Lower leg skin (tissue), 4 donors: ENCODE measurements at regions not wholly inside any gene's neighbourhood (a gene's known extent, or its start where the extent isn't known, plus 50 kb on each side); places are given as distances from the start of the nearest gene placed in this dataset.
"Not testable (repeated sequence)": the region's sequence is repeated elsewhere in the genome, so short reads cannot be mapped to it uniquely, and the experiment has no call there.

Source experiments
- DNase-seq, 2 donors: peaks; one replicate each; pipeline ENCODE4 v3.0.0-alpha.2; 2019; ENCODE audit warnings: low spot score in 2 of 2
- H3K4me3 ChIP-seq: fragments of 200-600 bp; sonication (generic); 2 replicates; pipeline ENCODE4 v1.5.1; 2017; ENCODE audit warnings: mild to moderate bottlenecking, low read depth; ENCODE audit not compliant: poor library complexity, severe bottlenecking
- CTCF ChIP-seq, 3 donors: fragments of 450-650 bp; IDR thresholded peaks; one replicate each; pipeline ENCODE4 v1.5.1; 2016; ENCODE audit warnings: antibody characterized with exemption in 3 of 3, mild to moderate bottlenecking in 3 of 3, moderate library complexity in 2 of 3
- POLR2A ChIP-seq, 2 donors: fragments of 450-650 bp; IDR thresholded peaks; one replicate each; pipeline ENCODE4 v1.6.1; 2016 to 2017; ENCODE audit warnings: antibody characterized with exemption in 2 of 2, mild to moderate bottlenecking in 1 of 2, moderate library complexity in 1 of 2
- WGBS, 2 donors: methylation state at CpG; one replicate each; pipeline ENCODE4 v1.1.5; 2018; 5-methylcytosine and 5-hydroxymethylcytosine counted together
- intact Hi-C: fragments of 100-400 bp; cut with DNase I; formaldehyde crosslinking; loops from one replicate; pipeline ENCODE4 v1.15.0; 2023; ENCODE audit warnings: low total_unique reads

- 81 to 85% methylated on average over 5 of the region's 5 CpGs for WGBS, 2 donors
- DNase-seq: no peak
- H3K4me3 ChIP-seq: no peak overlapping the region
- TF ChIP-seq POLR2A (IDR thresholded peaks at IDR 0.05) (no peak), CTCF (IDR thresholded peaks at IDR 0.05) (no peak)
- intact Hi-C loops: no loop called here
These were observed 66.9 kb upstream of the CDC42EP3 start for GRCh38 chr2:37738266-37738885.

GRCh38 chr2:37739153-37739552 is 67.7 kb upstream of the CDC42EP3 start:
- 94% methylated on average over 4 of the region's 4 CpGs for WGBS, 2 donors
- intact Hi-C loops: no loop called here
- TF ChIP-seq POLR2A (IDR thresholded peaks at IDR 0.05) (no peak), CTCF (IDR thresholded peaks at IDR 0.05) (no peak)

GRCh38 chr2:37740164-37740739 is 68.8 kb upstream of the CDC42EP3 start:
- TF ChIP-seq POLR2A (IDR thresholded peaks at IDR 0.05): no peak
- no peak for TF ChIP-seq CTCF (IDR thresholded peaks at IDR 0.05)
- no peak for DNase-seq
- H3K4me3 ChIP-seq: no peak overlapping the region
- intact Hi-C loops: no loop called here
- WGBS, 2 donors: 85 to 91% methylated on average over 3 of the region's 3 CpGs

More at GRCh38 chr2:37739153-37739552, 67.7 kb upstream of the CDC42EP3 start:
- H3K4me3 ChIP-seq: no peak overlapping the region
- no peak for DNase-seq

- intact Hi-C loops: no loop called here
- DNase-seq: no peak
- no peak for TF ChIP-seq POLR2A (IDR thresholded peaks at IDR 0.05)
- no peak for TF ChIP-seq CTCF (IDR thresholded peaks at IDR 0.05)
- WGBS, 2 donors: 69% methylated on average over 4 of the region's 4 CpGs
- no peak overlapping the region for H3K4me3 ChIP-seq
These were observed 70.8 kb upstream of the CDC42EP3 start for GRCh38 chr2:37742286-37742685.

- 93 to 94% methylated on average over 3 of the region's 3 CpGs for WGBS, 2 donors
- TF ChIP-seq CTCF (IDR thresholded peaks at IDR 0.05) (no peak), POLR2A (IDR thresholded peaks at IDR 0.05) (no peak)
- no peak for DNase-seq
- intact Hi-C loops: no loop called here
- no peak overlapping the region for H3K4me3 ChIP-seq
These were observed 72.6 kb upstream of the CDC42EP3 start for GRCh38 chr2:37744010-37744409.

DNA sequence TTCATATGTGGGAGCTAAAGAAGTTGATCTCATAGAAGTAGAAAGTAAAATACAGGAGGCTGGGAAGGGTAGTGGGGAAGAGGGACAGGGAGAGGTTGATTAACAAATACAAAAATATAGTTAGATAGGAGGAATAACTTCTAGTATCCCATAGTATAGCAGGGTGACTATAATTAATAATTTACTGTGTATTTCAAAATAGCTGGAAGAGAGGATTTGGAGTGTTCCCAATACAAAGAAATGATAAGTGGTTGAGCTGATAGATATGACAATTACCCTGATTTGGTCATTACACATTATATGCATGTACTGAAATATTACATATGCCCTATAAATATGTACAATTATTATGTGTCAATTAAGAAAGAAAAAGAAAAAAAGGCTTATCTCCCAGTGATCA is 73.5 kb upstream of the CDC42EP3 start:
- DNase-seq, H3K4me3 ChIP-seq, intact Hi-C loops: not testable (repeated sequence)

GRCh38 chr2:37746011-37746410 is 74.6 kb upstream of the CDC42EP3 start:
- intact Hi-C loops, H3K4me3 ChIP-seq, DNase-seq: not testable (repeated sequence)
- WGBS, 2 donors: 88 to 97% methylated on average over 1 of the region's 1 CpG
